BLaER1 treated with 17β-estradiol and CSF1 and Interleukin-3, amounts not matched to agents 10 nM and 100 nM (cell line): ENCODE measurements at regions not wholly inside any gene's neighbourhood (a gene's known extent, or its start where the extent isn't known, plus 50 kb on each side); places are given as distances from the start of the nearest gene placed in this dataset.
"Not testable (repeated sequence)": the region's sequence is repeated elsewhere in the genome, so short reads cannot be mapped to it uniquely, and the experiment has no call there.

Experiments used
- H3K27ac ChIP-seq, 11 experiments: shearing (Covaris generic); formaldehyde crosslinking; 2 replicates each; pipeline ENCODE4 v1.8.1; 2022
- H3K27me3 ChIP-seq, 11 experiments: shearing (Covaris generic); formaldehyde crosslinking; 2 replicates each; pipeline ENCODE4 v1.8.1; 2022
- H3K36me3 ChIP-seq, 11 experiments: shearing (Covaris generic); formaldehyde crosslinking; 2 replicates each; pipeline ENCODE4 v1.8.1; 2022
- H3K4me1 ChIP-seq, 10 experiments: shearing (Covaris generic); formaldehyde crosslinking; 2 replicates each; pipeline ENCODE4 v1.8.1; 2022
- H3K4me2 ChIP-seq, 11 experiments: shearing (Covaris generic); formaldehyde crosslinking; 2 replicates each; pipeline ENCODE4 v1.8.1; 2022
- H3K4me3 ChIP-seq, 10 experiments: shearing (Covaris generic); formaldehyde crosslinking; 2 replicates each; pipeline ENCODE4 v1.8.1; 2022
- H3K9ac ChIP-seq, 11 experiments: shearing (Covaris generic); formaldehyde crosslinking; 2 replicates each; pipeline ENCODE4 v1.8.1; 2022
- H3K9me3 ChIP-seq, 11 experiments: shearing (Covaris generic); formaldehyde crosslinking; replicated peaks in 1 of 11; 2 replicates each; pipeline ENCODE4 v1.8.1; 2022
- H4K20me1 ChIP-seq, 11 experiments: shearing (Covaris generic); formaldehyde crosslinking; 2 replicates each; pipeline ENCODE4 v1.8.1; 2022
- Cebpa-rat ChIP-seq, 11 experiments: shearing (Covaris generic); IDR thresholded peaks; 2 replicates each; pipeline ENCODE4 v1.8.1; 2022

DNA sequence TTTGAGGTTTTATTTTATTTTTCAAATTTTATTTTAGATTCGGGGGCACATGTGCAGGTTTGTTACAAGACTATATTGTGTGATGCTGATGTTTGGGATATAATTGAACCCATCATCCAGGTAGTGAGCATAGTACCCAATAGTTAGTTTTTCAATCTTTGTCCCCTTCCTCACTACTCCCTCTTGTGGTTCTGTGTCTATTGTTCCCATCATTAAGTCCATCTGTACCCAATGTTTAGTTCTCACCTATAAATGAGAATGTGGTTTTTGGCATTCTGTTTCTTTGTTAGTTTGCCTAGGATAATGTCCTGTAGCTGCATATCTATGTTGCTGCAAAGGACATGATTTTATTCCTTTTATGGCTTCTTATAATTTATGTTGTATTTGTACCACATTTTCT is 767.2 kb upstream of the ADGRL3 start:
- H4K20me1 ChIP-seq, result no peaks in the 10 kb centered on the region; a peak in 1 of 22 replicates
- H3K9me3 ChIP-seq, result no peaks in the 10 kb centered on the region; a peak in 1 of 22 replicates
- H3K36me3 ChIP-seq, result no peaks in the 10 kb centered on the region
- H3K4me1 ChIP-seq, result no peaks in the 10 kb centered on the region
- no peak overlapping the region for H3K4me3 ChIP-seq
- no peak overlapping the region for H3K9ac ChIP-seq
- H3K27me3 ChIP-seq, result no peaks in the 10 kb centered on the region
- no peak overlapping the region for H3K4me2 ChIP-seq
- no peak overlapping the region for H3K27ac ChIP-seq
- no peak for TF ChIP-seq Cebpa-rat (IDR thresholded peaks at IDR 0.05)

DNA sequence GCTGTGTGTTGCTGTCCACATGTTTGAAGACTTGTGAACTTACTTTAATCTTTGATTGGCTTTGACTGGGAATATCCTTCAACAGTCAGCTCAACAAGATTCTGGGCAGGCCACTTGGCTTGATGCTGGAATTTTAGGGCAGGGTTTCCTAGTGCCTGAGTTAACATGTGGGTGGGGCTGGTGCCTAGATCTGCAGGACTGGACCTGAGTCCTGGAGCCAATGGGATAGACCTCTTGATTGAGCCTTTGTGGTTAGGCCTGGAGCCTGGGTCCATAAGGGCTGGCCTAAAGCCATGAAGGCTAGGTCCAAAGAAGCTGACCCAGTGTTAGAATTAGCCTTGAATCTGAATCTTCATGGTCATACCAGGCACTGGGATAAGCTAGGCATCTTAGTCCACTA is 757.1 kb upstream of the ADGRL3 start:
- Histone ChIP-seq H3K9me3 (no peaks in the 10 kb centered on the region; a peak in 1 of 22 replicates), H3K36me3 (no peaks in the 10 kb centered on the region), H3K4me2 (no peak overlapping the region), H3K4me3 (no peak overlapping the region), H3K9ac (no peak overlapping the region), H3K4me1 (no peaks in the 10 kb centered on the region), H3K27me3 (no peaks in the 10 kb centered on the region), H3K27ac (no peak overlapping the region), H4K20me1 (no peaks in the 10 kb centered on the region)
- no peak for TF ChIP-seq Cebpa-rat (IDR thresholded peaks at IDR 0.05)

DNA sequence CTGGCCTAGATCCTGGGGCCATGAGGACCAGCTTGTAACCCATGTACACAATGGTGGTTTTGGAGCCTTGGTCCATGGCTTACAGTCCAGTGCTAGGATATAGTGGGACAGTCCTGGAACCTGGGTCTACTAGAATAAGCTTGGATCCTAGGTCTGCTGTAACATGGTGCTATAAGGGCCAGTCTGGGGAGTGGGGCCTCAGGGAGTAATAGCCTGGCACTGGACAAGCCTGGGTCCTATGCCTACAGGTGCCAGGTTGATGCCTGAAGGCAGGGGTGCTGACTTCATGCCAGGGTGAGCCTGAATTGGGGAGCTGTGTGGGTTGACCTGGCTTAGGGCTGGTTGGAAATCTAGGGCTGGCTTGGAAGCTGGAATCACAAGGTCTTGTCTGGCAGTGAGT is 756.3 kb upstream of the ADGRL3 start:
- Histone ChIP-seq H3K36me3 (no peaks in the 10 kb centered on the region), H3K9ac (no peak overlapping the region), H3K27ac (no peak overlapping the region), H3K4me1 (no peaks in the 10 kb centered on the region), H3K4me2 (no peak overlapping the region), H3K4me3 (no peak overlapping the region), H3K9me3 (no peaks in the 10 kb centered on the region; a peak in 1 of 22 replicates), H4K20me1 (no peaks in the 10 kb centered on the region), H3K27me3 (no peaks in the 10 kb centered on the region)
- no peak for TF ChIP-seq Cebpa-rat (IDR thresholded peaks at IDR 0.05)

DNA sequence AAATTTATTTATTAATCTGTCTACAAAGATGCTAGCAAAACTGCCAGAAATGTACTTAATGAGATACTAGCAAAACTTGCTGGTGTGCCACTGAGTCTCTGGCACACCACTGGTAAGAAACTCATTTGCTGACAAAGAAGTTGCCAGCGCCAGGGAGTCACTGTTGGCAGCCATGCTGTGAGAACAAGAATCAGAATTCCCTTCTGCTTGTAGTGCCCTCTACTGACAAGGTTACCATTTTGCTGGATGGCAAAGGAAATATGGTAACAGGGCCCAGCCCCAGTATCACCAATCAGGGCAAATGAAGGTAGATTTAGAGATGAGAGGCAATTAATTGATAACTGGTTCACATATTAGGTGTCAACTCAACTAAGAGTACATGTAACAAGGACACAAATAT is 750.1 kb upstream of the ADGRL3 start:
- Histone ChIP-seq H3K9ac (no peak overlapping the region), H3K4me3 (no peak overlapping the region), H3K9me3 (no peaks in the 10 kb centered on the region), H3K27me3 (no peaks in the 10 kb centered on the region), H3K36me3 (no peaks in the 10 kb centered on the region), H3K4me2 (no peak overlapping the region), H3K4me1 (no peaks in the 10 kb centered on the region), H4K20me1 (no peaks in the 10 kb centered on the region), H3K27ac (no peak overlapping the region)
- TF ChIP-seq Cebpa-rat (IDR thresholded peaks at IDR 0.05), result no peak

DNA sequence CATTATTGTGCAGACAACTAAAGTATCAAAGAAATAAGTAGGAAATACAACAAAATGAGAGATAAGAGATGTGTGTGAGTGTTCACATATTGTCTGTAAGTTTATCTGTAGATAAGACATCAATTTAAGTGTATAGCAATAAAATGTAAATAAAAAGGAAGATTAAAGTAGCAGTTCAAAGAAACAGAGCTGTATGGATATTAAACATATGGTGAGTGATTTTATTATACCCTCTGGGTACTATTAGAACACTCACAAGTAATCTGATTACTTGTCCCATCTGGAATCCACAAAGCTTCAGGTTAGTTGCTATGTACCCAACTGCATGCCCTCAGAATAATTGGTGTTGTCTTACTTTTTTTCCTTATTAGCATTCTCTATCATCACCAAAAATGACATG is 747.9 kb upstream of the ADGRL3 start:
- H3K4me1 ChIP-seq, result no peaks in the 10 kb centered on the region
- no peaks in the 10 kb centered on the region for H3K9me3 ChIP-seq
- H4K20me1 ChIP-seq, result no peaks in the 10 kb centered on the region
- no peaks in the 10 kb centered on the region for H3K27me3 ChIP-seq
- no peaks in the 10 kb centered on the region for H3K36me3 ChIP-seq
- TF ChIP-seq Cebpa-rat (IDR thresholded peaks at IDR 0.05), result no peak
- H3K27ac ChIP-seq, result no peak overlapping the region
- H3K4me3 ChIP-seq, result no peak overlapping the region
- no peak overlapping the region for H3K9ac ChIP-seq
- H3K4me2 ChIP-seq, result no peak overlapping the region

DNA sequence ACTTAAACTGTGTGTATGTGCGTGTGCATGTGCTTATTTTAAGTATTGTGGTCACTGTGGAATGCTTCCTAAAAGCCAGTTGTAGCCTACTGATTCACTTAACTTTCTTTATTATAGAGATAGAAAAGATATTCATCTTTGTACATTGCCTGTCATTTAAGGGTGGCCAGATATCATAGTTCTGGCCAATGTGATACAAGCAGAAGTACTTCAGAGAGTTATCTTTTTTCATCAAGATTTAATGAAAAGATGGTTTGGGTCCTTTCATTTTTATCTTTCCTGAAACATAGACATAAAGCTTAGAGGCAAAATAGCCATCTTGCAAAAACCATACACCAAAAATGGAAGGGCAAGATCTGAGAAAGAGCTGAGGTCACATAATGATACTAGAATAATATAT is 744.7 kb upstream of the ADGRL3 start:
- H3K27me3 ChIP-seq, result no peaks in the 10 kb centered on the region
- no peaks in the 10 kb centered on the region for H4K20me1 ChIP-seq
- H3K9ac ChIP-seq, result no peak overlapping the region
- no peak for TF ChIP-seq Cebpa-rat (IDR thresholded peaks at IDR 0.05)
- H3K36me3 ChIP-seq, result no peaks in the 10 kb centered on the region
- no peaks in the 10 kb centered on the region for H3K4me1 ChIP-seq
- no peaks in the 10 kb centered on the region for H3K9me3 ChIP-seq
- no peak overlapping the region for H3K4me2 ChIP-seq
- H3K4me3 ChIP-seq, result no peak overlapping the region
- no peak overlapping the region for H3K27ac ChIP-seq

DNA sequence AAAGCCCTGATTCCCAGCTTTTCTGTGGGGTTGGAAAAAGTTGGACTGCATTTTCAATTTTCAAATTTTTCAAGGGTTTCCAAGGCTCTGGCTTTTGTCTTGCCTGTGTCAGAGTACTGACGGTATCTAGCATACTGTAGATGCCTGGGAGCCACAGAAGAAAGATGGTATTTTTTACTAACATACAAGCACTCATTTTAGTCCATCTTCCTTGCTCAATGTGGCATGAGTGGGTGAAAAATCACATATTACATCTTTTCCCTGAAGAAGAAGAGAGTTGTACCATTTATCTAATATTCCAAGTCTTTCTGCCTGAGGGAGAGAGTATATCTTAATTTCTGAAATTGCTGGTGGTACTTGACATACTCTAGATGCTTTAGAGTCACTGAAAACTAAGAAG is 738.6 kb upstream of the ADGRL3 start:
- H3K4me2 ChIP-seq, result no peak overlapping the region

DNA sequence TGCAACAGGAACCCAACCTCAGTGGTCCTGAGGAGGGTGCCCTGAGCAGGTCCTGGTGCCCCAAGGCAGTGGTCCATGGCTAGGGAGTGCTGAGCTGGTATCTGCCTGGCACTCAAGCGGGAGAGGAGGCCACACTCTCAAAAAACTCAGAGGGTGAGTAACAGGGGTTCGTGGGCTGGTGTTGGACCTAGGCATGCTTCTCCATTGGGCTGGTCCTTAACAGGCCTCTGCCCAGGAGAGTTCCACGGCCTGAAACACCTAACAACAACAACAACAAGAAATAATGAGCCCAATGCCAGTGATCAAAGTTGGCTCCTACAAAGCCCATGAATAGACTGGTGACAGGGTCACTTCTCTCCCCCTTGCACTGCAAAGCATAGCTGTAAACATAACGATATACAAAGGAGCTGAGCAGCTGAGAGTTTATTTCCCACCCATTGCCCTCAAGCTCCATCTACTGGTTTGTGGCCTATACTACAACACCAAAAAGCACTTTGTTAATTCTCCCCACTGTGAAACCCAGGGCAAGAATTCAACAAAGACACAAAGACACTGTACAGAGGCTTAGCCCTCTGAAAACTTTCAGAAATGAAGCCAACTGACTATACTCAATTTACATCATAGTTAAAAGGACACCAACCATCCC is 736.1 kb upstream of the ADGRL3 start:
- no peak for TF ChIP-seq Cebpa-rat (IDR thresholded peaks at IDR 0.05)
- Histone ChIP-seq H3K4me2 (no peak overlapping the region), H3K27me3 (no peaks in the 10 kb centered on the region), H3K9ac (no peak overlapping the region), H3K4me3 (no peak overlapping the region), H3K9me3 (peaks cover 0 to 19% (median 9%) of the 10 kb centered on the region in 11 experiments; a peak in 10 of 22 replicates), H3K27ac (no peak overlapping the region), H3K4me1 (no peaks in the 10 kb centered on the region), H3K36me3 (no peaks in the 10 kb centered on the region), H4K20me1 (no peaks in the 10 kb centered on the region)

More for the DNA sequence above, 738.6 kb upstream of the ADGRL3 start:
- Histone ChIP-seq H3K4me1 (no peaks in the 10 kb centered on the region), H3K9me3 (peaks cover 0 to 19% (median 9%) of the 10 kb centered on the region in 11 experiments; a peak in 10 of 22 replicates), H3K9ac (no peak overlapping the region), H3K4me3 (no peak overlapping the region), H4K20me1 (no peaks in the 10 kb centered on the region), H3K27me3 (no peaks in the 10 kb centered on the region), H3K36me3 (no peaks in the 10 kb centered on the region), H3K27ac (no peak overlapping the region)
- TF ChIP-seq Cebpa-rat (IDR thresholded peaks at IDR 0.05), result no peak

DNA sequence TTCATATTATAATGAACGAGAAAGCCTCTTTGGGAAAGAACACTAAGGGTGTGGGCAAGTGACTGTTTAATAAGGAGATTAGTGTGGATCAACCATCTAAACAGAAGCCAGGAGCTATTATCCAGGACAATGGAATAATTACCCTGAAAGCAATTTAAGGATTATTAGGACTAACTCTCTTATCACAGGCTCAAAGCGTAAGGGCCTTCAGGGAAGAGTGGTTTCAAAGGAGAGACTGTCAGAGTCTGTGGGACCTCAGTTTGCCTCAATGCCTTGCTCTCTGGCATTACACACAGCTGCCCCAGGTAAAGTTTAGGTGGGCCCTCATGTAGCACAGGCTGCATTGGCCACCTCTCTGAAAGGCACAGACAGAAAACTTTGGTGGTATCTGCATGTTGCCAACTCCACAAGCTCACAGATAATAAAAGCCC is 717.2 kb upstream of the ADGRL3 start:
- Histone ChIP-seq H3K9ac (no peak overlapping the region), H3K27me3 (no peaks in the 10 kb centered on the region)

DNA sequence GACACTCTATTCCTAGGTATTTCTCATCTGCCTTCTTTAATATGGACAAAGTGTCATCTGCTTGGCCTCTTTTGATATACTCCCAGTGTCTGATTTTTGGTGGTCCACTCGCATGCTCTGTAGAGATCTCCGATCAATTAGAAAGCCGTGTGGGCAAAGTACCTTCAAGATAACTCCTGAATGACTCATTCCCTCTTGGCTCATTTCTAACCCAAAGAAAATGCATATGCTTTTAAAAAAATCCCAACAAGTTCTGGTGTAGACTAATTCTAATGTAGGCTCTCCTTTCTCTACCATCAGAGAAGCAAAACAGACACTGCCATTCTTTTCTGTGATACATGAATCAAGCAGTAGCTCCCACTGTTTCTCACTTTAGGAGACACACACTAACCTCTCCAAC is 714.9 kb upstream of the ADGRL3 start:
- no peaks in the 10 kb centered on the region for H3K9me3 ChIP-seq
- no peak overlapping the region for H3K4me2 ChIP-seq
- H3K36me3 ChIP-seq, result no peaks in the 10 kb centered on the region
- TF ChIP-seq Cebpa-rat (IDR thresholded peaks at IDR 0.05), result no peak
- no peaks in the 10 kb centered on the region for H3K27me3 ChIP-seq
- H4K20me1 ChIP-seq, result no peaks in the 10 kb centered on the region
- no peak overlapping the region for H3K9ac ChIP-seq
- no peak overlapping the region for H3K27ac ChIP-seq
- no peak overlapping the region for H3K4me3 ChIP-seq
- no peaks in the 10 kb centered on the region for H3K4me1 ChIP-seq

More for the DNA sequence above, 717.2 kb upstream of the ADGRL3 start:
- Histone ChIP-seq H3K4me3 (no peak overlapping the region), H4K20me1 (no peaks in the 10 kb centered on the region), H3K27ac (no peak overlapping the region), H3K4me1 (no peaks in the 10 kb centered on the region), H3K9me3 (no peaks in the 10 kb centered on the region), H3K36me3 (no peaks in the 10 kb centered on the region), H3K4me2 (no peak overlapping the region)
- TF ChIP-seq Cebpa-rat (IDR thresholded peaks at IDR 0.05), result no peak

DNA sequence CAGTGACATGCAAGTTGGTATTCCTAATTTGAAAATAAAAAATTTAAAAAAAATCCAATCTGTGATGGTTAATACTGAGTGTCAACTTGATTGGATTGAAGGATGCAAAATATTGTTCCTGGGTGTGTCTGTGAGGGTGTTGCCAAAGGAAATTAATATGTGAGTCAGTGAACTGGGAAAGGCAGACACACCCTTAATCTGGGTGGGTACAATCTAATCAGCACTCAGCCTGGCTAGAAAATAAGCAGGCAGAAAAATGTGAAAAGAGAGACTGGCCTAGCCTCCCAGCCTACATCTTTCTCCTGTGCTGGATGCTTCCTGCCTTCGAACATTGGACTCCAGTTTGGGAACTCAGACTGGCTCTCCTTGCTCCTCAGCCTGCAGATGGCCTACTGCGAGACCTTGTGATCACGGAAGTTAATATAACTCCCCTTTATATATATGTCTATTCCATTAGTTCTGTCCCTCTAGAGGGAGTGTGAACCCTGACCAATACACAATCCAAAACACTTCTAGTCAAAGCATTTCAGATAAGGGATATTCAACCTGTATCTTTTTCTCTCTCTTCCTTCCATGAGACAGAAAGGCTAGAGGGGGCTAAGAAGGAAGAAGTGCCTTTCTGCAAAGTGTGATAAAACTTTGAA is 712.9 kb upstream of the ADGRL3 start:
- not testable (repeated sequence) for H3K4me1 ChIP-seq, H3K27me3 ChIP-seq, H3K9ac ChIP-seq, H3K27ac ChIP-seq, H3K4me2 ChIP-seq, H3K36me3 ChIP-seq, H4K20me1 ChIP-seq, H3K9me3 ChIP-seq, H3K4me3 ChIP-seq
